ENCODE measurements at regions not wholly inside any gene's neighbourhood (a gene's known extent, or its start where the extent isn't known, plus 50 kb on each side); places are given as distances from the start of the nearest gene placed in this dataset.

- Histone ChIP-seq H3K27ac (no peak overlapping the region), H3K4me1 (no peaks in the 10 kb centered on the region), H3K27me3 (no peaks in the 10 kb centered on the region), H3K9me3 (peaks cover 0 to 7% of the 10 kb centered on the region in 2 donors), H3K36me3 (no peaks in the 10 kb centered on the region), H3K4me3 (no peak overlapping the region)
- intact Hi-C loops (cut with DNase I) = no loop called here
- ATAC-seq = peak; percentile 69
- no peak for TF ChIP-seq CTCF (IDR thresholded peaks at IDR 0.05)
- peak; percentile 5 to 76 (median 50) for DNase-seq
Observed at GRCh38 chr7:67550801-67551436, 554.3 kb downstream of the TYW1 start.

- Histone ChIP-seq H3K36me3 (no peaks in the 10 kb centered on the region), H3K4me3 (no peak overlapping the region), H3K27ac (no peak overlapping the region), H3K4me1 (no peaks in the 10 kb centered on the region), H3K27me3 (no peaks in the 10 kb centered on the region), H3K9me3 (peaks cover 0 to 7% of the 10 kb centered on the region in 2 donors)
- DNase-seq (no peak), ATAC-seq (no peak)
- intact Hi-C loops (cut with DNase I) = no loop called here
- no peak for TF ChIP-seq CTCF (IDR thresholded peaks at IDR 0.05)
Observed at GRCh38 chr7:67552738-67553137, 556.1 kb downstream of the TYW1 start.

GRCh38 chr7:67553378-67553777 is 556.7 kb downstream of the TYW1 start:
- intact Hi-C loops (cut with DNase I) = no loop called here
- Histone ChIP-seq H3K27ac (no peak overlapping the region), H3K4me3 (no peak overlapping the region), H3K4me1 (no peaks in the 10 kb centered on the region), H3K27me3 (no peaks in the 10 kb centered on the region), H3K36me3 (no peaks in the 10 kb centered on the region), H3K9me3 (peaks cover 0 to 7% of the 10 kb centered on the region in 2 donors)
- TF ChIP-seq CTCF (IDR thresholded peaks at IDR 0.05) = no peak
- no peak for DNase-seq
- peak; percentile 87 for ATAC-seq

GRCh38 chr7:67554986-67555385 is 558.4 kb downstream of the TYW1 start:
- Histone ChIP-seq H3K27me3 (no peaks in the 10 kb centered on the region), H3K27ac (no peak overlapping the region), H3K9me3 (peaks cover 0 to 11% of the 10 kb centered on the region in 2 donors), H3K4me1 (no peaks in the 10 kb centered on the region), H3K36me3 (no peaks in the 10 kb centered on the region), H3K4me3 (no peak overlapping the region)
- no peak for DNase-seq
- TF ChIP-seq CTCF (IDR thresholded peaks at IDR 0.05) = no peak
- no peak for ATAC-seq
- intact Hi-C loops (cut with DNase I) = no loop called here

- Histone ChIP-seq H3K9me3 (peaks cover 0 to 11% of the 10 kb centered on the region in 2 donors), H3K27me3 (no peaks in the 10 kb centered on the region), H3K36me3 (no peaks in the 10 kb centered on the region), H3K4me3 (no peak overlapping the region), H3K4me1 (no peaks in the 10 kb centered on the region), H3K27ac (no peak overlapping the region)
- intact Hi-C loops (cut with DNase I) = no loop called here
- DNase-seq (peak in 2 of 4 donors; percentile 22 to 36), ATAC-seq (no peak)
- TF ChIP-seq CTCF (IDR thresholded peaks at IDR 0.05) = no peak
Observed at GRCh38 chr7:67564959-67565358, 568.3 kb downstream of the TYW1 start.
